Brain pericyte (primary cell): ENCODE measurements at regions not wholly inside any gene's neighbourhood (a gene's known extent, or its start where the extent isn't known, plus 50 kb on each side); places are given as distances from the start of the nearest gene placed in this dataset.

ENCODE experiments used
- DNase-seq: peaks from one replicate; pipeline ENCODE4 v3.0.0-alpha.2; 2012; ENCODE audit warnings: low read depth, low spot score

DNA sequence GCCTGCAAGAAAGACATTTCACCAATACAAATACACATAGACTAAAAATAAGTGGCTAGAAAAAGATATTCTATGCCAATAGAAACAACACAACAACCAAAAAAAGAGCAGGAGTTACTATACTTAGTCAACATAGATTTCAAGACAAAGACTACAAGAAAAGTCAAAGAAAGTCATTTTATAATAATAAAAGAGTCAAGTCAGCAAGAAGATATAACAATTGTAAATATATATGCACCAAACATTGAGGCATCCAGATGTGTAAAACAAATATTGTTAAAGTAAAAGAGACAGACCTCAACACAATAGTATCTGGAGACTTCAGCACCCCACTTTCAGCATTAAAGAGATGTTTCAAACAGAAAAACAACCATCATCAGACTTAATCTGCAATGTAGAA is 104.6 kb downstream of the AMY1C start:
- no peak for DNase-seq

DNA sequence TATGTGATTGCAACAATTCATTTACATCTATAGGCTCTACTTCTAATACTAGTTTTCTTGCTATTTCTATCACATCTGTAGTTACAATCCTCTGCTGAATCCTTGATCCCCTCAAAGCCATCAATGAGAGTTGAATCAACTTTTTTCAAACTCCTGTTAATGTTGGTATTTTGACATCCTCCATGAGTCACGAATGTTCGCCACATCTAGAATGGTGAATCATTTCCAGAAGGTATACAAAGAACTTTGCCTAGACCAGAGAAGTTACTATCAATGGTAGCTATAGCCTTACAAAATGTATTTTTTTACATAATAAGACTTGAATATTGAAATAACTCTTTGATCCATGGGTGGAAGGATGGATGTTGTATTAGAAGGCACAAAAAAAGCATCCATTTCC is 110.0 kb downstream of the AMY1C start:
- no peak for DNase-seq

DNA sequence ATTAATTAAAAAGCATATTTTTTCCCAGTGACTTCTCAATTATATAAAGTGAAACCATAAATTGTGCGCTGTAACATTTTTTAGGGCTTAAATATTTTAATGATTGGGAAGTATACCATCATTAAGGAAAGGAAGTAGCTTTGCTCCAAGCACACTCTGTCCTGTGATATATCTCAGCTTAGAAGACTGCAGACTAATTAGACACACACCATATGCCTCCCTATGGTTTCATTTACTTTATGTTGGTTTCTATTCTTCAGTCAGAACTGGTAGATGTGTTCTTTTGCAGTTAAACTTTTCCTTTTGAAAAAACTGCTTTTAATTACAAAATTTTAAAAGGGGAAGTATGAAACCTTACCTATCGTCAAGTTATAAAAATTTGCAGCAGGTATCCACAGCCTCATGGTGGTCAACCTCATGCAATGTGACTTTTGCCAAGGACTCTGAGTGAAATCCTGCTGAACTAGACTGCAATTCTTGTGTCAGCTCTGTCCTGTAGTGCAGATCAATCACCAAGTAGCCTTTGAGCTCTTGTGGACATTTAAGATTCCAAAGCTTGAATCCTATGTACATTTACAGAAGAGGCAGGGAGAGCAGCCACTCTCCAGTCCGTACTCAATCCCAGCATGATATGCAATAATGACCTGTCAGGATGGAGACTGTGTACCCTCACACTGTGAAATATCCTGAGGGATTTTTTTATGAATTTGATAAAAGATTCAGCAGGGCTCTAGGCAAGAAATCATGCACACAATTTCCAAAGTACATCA is 149.1 kb downstream of the AMY1C start:
- no peak for DNase-seq

- DNase-seq, result no peak
These were observed 150.3 kb downstream of the AMY1C start for GRCh38 chr1:103900005-103900404.

GRCh38 chr1:103901072-103901471 is 151.4 kb downstream of the AMY1C start:
- no peak for DNase-seq

- no peak for DNase-seq
These were observed 155.7 kb downstream of the AMY1C start for GRCh38 chr1:103905363-103905762.

DNA sequence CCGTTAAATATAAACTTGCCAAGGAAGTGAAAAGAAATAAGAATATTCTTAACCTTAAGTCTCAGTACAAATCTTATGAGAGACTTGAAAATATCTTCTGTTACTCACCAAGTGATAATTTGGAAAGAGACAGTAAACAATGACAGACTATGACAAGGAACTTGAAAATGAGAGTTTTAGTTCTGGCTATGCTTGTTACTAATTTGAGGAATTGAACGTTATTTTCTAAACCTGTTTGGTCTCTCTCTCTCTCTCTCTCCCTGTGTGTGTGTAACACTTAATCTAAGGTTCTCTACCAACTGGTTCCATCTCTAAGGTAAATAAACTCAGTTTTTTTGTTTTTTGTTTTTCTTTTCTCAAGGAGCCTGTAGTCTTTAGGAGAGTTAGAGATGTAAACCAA is 161.8 kb downstream of the AMY1C start:
- DNase-seq, result no peak

DNA sequence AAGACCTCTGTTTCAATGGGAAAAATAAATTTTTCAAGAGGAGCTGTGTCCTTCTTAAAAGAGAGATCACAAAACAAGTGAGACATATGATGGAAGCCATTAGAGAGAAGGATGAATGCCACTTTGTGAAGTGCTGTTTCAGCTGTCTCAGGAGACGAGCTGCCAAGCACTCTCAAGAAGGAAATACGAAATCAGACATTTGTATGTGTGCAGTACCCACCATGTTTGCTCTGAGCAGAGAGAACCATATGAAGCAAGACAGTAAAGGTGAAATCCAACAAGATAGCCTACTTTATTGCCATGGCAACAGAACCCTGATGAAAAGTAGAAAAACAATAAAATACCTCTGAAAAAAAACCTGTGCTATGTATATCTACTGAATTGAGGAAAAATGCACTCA is 168.1 kb downstream of the AMY1C start:
- no peak for DNase-seq

- DNase-seq, result no peak
These were observed 182.2 kb downstream of the AMY1C start for GRCh38 chr1:103931891-103932290.

- DNase-seq, result no peak
These were observed 188.2 kb downstream of the AMY1C start for GRCh38 chr1:103937763-103938357.

- no peak for DNase-seq
These were observed 191.4 kb downstream of the AMY1C start for GRCh38 chr1:103941086-103941485.

DNA sequence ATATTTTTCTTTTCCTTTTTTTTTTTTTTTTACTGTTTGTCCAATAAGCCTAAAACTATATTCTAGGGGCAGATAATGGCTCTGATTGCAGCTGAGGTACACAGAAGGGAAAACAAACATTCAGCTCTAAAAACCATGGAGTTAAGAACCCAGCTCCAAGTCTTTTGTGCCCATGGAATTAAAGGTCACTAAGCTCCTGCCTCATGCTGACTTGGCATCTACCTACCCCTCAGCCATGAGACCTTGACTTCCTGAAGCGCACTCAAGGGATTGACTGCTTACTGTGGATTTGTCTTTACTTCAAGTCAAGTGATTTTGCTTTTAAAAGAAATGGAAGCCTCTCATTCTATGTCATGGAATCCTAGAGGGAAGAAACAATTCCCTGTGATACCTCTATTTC is 192.3 kb downstream of the AMY1C start:
- no peak for DNase-seq

DNA sequence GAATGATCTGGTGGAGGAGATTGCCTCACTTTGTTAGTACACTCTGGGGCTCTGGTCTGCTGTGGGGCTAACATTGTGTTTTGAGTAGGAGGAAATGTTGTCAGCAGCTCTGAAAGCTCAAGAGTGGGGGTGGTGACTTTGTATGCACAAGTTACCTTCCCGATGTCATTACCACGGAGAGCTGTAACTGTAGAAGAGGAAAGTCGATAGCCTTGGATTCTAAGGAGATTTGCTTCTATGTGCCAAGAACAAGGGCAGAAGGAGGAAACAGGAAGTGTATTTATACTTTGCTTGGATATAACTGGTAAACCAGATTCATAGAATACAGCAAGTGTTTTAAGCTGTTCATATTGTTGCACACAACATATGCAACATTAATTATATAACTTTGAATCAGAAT is 196.1 kb downstream of the AMY1C start:
- no peak for DNase-seq

DNA sequence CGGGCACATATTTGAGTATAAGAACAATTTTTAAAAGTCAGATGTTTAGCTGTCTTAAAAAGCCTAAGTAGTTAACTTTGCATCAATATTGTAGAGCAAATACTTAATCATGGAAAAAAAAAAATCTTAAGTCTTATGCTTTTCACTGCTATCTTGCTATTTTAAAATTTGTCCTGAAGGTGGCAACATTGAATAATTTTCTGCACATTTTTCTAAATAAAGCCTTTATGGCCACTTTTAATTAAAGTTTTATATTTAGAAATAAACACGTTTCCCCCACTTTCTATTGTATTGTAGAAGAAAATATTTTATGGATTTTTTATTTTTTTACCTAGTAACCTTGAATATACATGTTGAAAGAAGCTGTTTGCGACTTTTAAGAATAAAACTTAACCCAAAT is 198.8 kb downstream of the AMY1C start:
- no peak for DNase-seq

- no peak for DNase-seq
These were observed 200.1 kb downstream of the AMY1C start for GRCh38 chr1:103949779-103950178.

DNA sequence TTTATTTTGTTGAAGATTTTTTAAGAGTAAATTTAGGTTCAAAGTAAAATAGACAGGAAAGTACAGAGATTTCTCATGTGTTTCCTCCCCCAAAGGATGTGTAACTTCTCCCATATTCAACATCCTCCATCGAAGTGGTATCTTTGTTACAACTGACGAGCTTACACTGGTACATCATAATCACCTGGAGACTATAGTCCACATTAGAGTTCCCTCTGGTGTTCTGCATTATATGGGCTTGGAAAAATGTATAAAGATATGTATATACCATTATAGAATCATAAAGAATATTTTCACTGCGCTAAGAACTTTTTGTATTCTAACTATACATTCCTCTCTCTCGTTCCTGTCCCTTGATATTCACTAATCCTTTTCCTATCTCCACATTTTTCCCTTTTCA is 203.7 kb downstream of the AMY1C start:
- DNase-seq, result no peak

DNA sequence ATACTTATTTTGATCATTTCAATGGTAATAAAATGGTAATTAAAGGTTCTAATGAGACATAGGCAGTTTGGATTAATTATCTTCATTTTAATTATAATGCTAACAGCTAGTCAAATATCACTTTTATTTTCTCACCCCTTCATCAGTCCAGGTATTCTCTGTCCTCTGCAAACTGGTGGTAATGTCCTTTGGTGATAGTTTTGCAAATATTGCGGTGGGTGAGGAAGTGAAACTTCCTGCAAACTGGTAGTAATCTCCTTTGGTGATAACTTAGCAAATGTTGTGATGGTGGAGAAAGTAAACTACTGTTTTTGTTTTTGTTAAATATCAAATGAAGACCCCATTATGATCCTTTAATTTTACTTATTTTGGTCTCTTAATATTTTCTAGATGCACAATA is 209.0 kb downstream of the AMY1C start:
- DNase-seq, result no peak

DNA sequence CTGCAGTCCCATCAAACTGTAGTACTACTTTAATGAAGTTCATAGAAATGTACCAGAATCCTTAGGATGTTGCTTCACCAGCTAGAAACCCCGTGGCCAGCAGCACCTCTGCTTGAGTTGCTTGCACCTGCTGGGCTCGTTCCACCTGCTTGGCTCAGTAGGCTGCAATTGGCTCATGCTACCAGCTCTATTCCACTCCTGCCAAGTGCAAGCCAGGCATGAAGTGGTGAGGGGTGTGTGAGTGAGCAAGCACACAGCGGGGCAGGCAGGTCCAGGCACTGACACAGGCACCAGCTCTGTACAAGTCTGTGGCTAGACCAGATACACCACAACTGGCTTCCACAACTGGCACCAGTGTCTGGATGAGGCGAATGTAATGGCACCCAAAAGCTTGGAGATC is 209.9 kb downstream of the AMY1C start:
- DNase-seq, result no peak

GRCh38 chr1:103960045-103960444 is 210.3 kb downstream of the AMY1C start:
- no peak for DNase-seq

DNA sequence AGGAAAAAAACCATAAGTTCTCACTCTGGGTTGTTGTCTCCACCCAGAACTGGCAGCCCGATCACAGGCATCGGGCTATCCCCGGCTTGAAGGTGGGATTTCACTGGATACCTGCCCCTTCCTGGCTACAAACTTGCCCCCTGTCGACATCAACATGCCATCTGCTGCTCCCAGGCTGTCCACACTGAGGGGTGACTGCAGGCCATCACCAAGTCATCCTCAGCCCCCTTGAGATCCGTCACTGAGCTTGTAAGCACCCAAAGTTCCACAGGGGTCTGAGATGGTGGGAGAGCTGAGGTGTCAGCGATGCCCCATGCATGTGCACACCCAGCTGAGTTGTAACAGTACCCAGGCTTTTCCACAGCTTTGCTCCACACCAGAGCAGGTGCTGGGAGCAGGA is 211.0 kb downstream of the AMY1C start:
- no peak for DNase-seq

- DNase-seq, result no peak
These were observed 237.1 kb downstream of the AMY1C start for GRCh38 chr1:103986792-103987191.

DNA sequence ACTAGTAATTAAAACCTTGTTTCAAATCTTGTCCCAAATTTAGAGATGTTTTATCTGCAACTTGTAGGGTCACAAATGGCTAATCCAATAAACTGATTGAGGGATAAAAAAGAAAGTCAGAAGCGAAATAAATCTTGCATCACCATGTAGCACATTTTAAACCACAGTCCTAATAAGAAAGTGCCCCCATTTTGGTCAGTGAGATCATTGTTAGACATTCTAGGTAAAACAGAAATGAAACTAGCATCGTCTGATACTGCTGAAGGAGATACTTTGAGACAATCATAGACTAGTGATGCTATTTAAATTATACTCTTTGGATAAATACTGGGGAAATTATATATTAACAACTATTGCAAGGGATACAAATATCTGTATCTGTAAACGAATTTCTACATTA is 247.9 kb downstream of the AMY1C start:
- no peak for DNase-seq

DNA sequence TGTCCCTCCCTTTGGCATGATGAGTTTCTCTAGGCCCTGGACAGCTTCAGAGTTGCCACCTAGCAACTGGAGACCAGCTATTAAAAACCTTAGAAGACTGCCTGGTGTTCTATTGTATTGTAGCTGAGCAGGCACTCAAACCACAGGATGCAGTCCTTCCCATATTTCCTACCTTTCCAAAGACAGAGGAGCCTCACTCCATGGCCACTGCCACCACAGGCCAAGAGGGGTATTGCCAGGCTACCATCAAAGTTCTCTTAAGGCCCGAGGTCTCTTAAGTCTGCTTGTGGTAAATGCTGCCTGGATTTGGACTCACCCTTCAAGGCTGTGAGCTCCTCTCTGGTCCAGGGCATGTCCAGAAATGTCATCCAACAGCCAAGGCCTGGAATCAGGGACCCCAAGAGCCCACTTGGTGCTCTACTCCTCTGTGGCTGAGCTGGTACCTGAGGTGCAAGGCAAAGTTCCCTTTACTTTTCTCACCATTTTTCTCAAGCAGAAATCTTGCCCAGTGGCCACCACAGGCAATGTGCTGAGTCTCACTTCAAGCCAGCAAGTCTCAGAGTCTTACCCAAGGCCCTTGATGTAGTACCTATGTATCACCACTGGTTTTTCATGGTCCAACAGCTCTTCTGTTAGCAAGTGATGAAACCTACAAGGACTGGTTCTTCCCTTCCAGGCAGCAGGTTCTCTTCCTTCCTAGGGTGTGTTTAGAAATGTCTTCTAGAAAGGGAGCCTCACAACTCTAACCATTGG is 269.4 kb downstream of the AMY1C start:
- no peak for DNase-seq
